Left lung (tissue), 4 donors: ENCODE measurements at regions not wholly inside any gene's neighbourhood (a gene's known extent, or its start where the extent isn't known, plus 50 kb on each side); places are given as distances from the start of the nearest gene placed in this dataset.

Experiments used
- ATAC-seq: fragments of 200-7000 bp; cut with Tn5 transposase; one replicate; pipeline ENCODE4 v1.9.1; 2020; ENCODE audit warnings: moderate library complexity
- DNase-seq, 4 donors: peaks; one replicate each; pipeline ENCODE4 v3.0.0-alpha.2; 2013 to 2020
- H3K27ac ChIP-seq, 2 donors: fragments of 200-600 bp; sonication (generic) in 1 of 2; one replicate each; pipeline versions ENCODE4 v1.5.0 to v1.8.0; 2020 to 2021
- H3K27me3 ChIP-seq, 2 donors: fragments of 200-600 bp; sonication (generic) in 1 of 2; one replicate each; pipeline versions ENCODE4 v1.5.0 to v1.8.0; 2020 to 2021
- H3K36me3 ChIP-seq, 2 donors: fragments of 200-600 bp; sonication (generic) in 1 of 2; one replicate each; pipeline versions ENCODE4 v1.5.0 to v1.8.0; 2020 to 2021
- H3K4me1 ChIP-seq, 2 donors: fragments of 200-600 bp; one replicate each; pipeline ENCODE4 v1.8.0; 2021
- H3K4me3 ChIP-seq, 2 donors: fragments of 200-600 bp; sonication (generic) in 1 of 2; one replicate each; pipeline versions ENCODE4 v1.5.0 to v1.8.0; 2020 to 2021; ENCODE audit warnings: mild to moderate bottlenecking in 1 of 2
- H3K9me3 ChIP-seq, 2 donors: fragments of 200-600 bp; sonication (generic) in 1 of 2; one replicate each; pipeline versions ENCODE4 v1.5.0 to v1.8.0; 2020 to 2021
- intact Hi-C, 2 donors: fragments of 100-400 bp; cut with DNase I; formaldehyde crosslinking; loops; one replicate each; pipeline versions ENCODE4 v1.11.2 to v1.14.2; 2022
- TF ChIP-seq, protein P1 (sequence below), 2 donors: fragments of 200-600 bp; sonication (generic) in 1 of 2; IDR thresholded peaks; one replicate each; pipeline versions ENCODE4 v1.5.0 to v1.8.0; 2021; ENCODE audit warnings: antibody characterized with exemption in 2 of 2
- donor health status: DM: no; HTN: yes; CAD: no.
- donor health status: DM: no; HTN: no; CAD: no.

DNA sequence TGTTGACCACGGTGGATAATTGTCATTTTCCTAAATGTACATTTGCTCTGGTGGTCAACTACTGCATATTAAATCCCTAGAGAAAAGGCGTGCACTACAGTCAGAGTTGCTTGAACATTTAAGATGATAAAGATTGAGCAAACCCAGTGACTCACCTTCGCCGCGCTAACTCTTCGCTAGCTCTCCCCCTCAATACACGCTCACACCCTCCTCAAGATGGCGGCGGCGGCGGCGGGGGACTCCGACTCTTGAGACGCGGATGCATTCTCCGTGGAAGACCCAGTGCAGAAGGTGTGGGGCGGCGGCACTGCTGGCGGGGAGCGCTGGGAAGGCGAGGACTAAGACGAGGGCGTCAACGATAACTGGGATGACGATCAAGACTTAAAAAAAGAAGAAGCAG lies 79.8 kb upstream of the PFN2 start:
- no peaks in the 10 kb centered on the region for H3K4me1 ChIP-seq
- DNase-seq (peak in 1 of 4 donors; percentile 80), ATAC-seq (no peak)
- H3K9me3 ChIP-seq = no peaks in the 10 kb centered on the region
- no peaks in the 10 kb centered on the region for H3K27me3 ChIP-seq
- H3K27ac ChIP-seq = no peak overlapping the region
- TF ChIP-seq, protein P1, sequence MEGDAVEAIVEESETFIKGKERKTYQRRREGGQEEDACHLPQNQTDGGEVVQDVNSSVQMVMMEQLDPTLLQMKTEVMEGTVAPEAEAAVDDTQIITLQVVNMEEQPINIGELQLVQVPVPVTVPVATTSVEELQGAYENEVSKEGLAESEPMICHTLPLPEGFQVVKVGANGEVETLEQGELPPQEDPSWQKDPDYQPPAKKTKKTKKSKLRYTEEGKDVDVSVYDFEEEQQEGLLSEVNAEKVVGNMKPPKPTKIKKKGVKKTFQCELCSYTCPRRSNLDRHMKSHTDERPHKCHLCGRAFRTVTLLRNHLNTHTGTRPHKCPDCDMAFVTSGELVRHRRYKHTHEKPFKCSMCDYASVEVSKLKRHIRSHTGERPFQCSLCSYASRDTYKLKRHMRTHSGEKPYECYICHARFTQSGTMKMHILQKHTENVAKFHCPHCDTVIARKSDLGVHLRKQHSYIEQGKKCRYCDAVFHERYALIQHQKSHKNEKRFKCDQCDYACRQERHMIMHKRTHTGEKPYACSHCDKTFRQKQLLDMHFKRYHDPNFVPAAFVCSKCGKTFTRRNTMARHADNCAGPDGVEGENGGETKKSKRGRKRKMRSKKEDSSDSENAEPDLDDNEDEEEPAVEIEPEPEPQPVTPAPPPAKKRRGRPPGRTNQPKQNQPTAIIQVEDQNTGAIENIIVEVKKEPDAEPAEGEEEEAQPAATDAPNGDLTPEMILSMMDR (IDR thresholded peaks at IDR 0.05) = no peak
- H3K36me3 ChIP-seq = no peaks in the 10 kb centered on the region
- intact Hi-C loops = no loop called here
- no peak overlapping the region for H3K4me3 ChIP-seq

DNA sequence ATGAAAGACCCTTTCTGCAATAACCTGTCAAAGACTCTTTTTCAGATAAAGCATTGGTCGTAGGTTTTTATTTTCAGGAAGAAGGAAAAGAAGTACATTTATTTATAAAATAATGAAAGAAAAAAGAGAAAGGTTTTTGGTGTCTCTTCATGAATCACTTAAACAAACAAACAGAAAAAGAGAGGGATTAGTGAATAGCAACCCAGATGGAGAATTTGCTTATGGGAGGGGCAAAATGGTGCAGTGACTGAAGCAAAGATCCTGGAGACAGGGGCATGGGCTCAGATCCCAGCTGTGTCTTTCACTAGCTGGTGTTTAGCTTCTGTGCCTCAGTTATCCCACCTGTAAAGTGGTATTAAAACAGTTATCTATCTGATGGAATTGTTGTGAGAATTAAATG lies 78.6 kb upstream of the PFN2 start:
- no peaks in the 10 kb centered on the region for H3K36me3 ChIP-seq
- TF ChIP-seq, protein P1 (IDR thresholded peaks at IDR 0.05) = no peak
- no peak for ATAC-seq
- no peaks in the 10 kb centered on the region for H3K9me3 ChIP-seq
- H3K27ac ChIP-seq = no peak overlapping the region
- H3K4me1 ChIP-seq = no peaks in the 10 kb centered on the region
- no peak for DNase-seq
- H3K27me3 ChIP-seq = no peaks in the 10 kb centered on the region
- no peak overlapping the region for H3K4me3 ChIP-seq
- intact Hi-C loops = no loop called here

DNA sequence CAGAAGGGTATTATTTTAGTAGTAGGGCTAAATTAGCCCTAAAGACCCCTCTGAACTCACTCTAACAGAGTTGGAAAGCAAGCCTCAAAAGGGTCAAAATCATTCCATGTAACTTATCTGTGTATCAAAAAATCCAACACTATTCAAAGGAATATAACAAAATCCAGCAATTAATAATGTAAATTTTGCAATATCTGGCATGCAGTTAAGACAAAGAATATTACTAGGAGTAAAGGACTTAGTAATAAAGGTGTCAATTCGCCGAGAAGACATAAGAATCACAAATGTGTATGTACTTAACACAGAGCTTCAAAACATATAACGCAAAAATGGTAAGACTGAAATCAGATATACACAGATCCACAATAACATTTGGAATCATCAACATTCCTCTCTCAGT lies 71.2 kb upstream of the PFN2 start:
- H3K27me3 ChIP-seq = no peaks in the 10 kb centered on the region
- intact Hi-C loops = no loop called here
- no peaks in the 10 kb centered on the region for H3K4me1 ChIP-seq
- TF ChIP-seq, protein P1 (IDR thresholded peaks at IDR 0.05) = no peak
- H3K4me3 ChIP-seq = no peak overlapping the region
- DNase-seq (no peak), ATAC-seq (no peak)
- no peaks in the 10 kb centered on the region for H3K36me3 ChIP-seq
- H3K27ac ChIP-seq = no peak overlapping the region
- peaks cover 0 to 25% of the 10 kb centered on the region in 2 donors for H3K9me3 ChIP-seq

GRCh38 chr3:150040097-150040496 lies 69.4 kb upstream of the PFN2 start:
- Histone ChIP-seq H3K4me1 (no peaks in the 10 kb centered on the region), H3K36me3 (no peaks in the 10 kb centered on the region), H3K27me3 (no peaks in the 10 kb centered on the region), H3K4me3 (no peak overlapping the region), H3K9me3 (peaks cover 0 to 25% of the 10 kb centered on the region in 2 donors), H3K27ac (no peak overlapping the region)
- ATAC-seq (no peak), DNase-seq (no peak)
- intact Hi-C loops = no loop called here
- TF ChIP-seq, protein P1 (IDR thresholded peaks at IDR 0.05) = no peak

- Histone ChIP-seq H3K9me3 (peaks cover 0 to 25% of the 10 kb centered on the region in 2 donors), H3K4me1 (no peaks in the 10 kb centered on the region), H3K4me3 (no peak overlapping the region), H3K36me3 (no peaks in the 10 kb centered on the region), H3K27me3 (no peaks in the 10 kb centered on the region), H3K27ac (no peak overlapping the region)
- intact Hi-C loops = no loop called here
- DNase-seq = no peak
- TF ChIP-seq, protein P1 (IDR thresholded peaks at IDR 0.05) = no peak
- no peak for ATAC-seq
These were observed 68.1 kb upstream of the PFN2 start for GRCh38 chr3:150038830-150039229.
